ENCODE measurements at regions not wholly inside any gene's neighbourhood (a gene's known extent, or its start where the extent isn't known, plus 50 kb on each side); places are given as distances from the start of the nearest gene placed in this dataset.

- TF ChIP-seq, protein P1, sequence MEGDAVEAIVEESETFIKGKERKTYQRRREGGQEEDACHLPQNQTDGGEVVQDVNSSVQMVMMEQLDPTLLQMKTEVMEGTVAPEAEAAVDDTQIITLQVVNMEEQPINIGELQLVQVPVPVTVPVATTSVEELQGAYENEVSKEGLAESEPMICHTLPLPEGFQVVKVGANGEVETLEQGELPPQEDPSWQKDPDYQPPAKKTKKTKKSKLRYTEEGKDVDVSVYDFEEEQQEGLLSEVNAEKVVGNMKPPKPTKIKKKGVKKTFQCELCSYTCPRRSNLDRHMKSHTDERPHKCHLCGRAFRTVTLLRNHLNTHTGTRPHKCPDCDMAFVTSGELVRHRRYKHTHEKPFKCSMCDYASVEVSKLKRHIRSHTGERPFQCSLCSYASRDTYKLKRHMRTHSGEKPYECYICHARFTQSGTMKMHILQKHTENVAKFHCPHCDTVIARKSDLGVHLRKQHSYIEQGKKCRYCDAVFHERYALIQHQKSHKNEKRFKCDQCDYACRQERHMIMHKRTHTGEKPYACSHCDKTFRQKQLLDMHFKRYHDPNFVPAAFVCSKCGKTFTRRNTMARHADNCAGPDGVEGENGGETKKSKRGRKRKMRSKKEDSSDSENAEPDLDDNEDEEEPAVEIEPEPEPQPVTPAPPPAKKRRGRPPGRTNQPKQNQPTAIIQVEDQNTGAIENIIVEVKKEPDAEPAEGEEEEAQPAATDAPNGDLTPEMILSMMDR (IDR thresholded peaks at IDR 0.05) = no peak
- TF ChIP-seq POLR2AphosphoS5 (IDR thresholded peaks at IDR 0.05) = no peak
- no peak for TF ChIP-seq POLR2A (IDR thresholded peaks at IDR 0.05)
These were observed 190.7 kb upstream of the CCND2 start for GRCh38 chr12:4082809-4083403.
